ENCODE measurements at regions not wholly inside any gene's neighbourhood (a gene's known extent, or its start where the extent isn't known, plus 50 kb on each side); places are given as distances from the start of the nearest gene placed in this dataset.
A peak's percentile ranks its signal among the peaks of the same experiment; 100 is the strongest.
"Not testable (repeated sequence)": the region's sequence is repeated elsewhere in the genome, so short reads cannot be mapped to it uniquely, and the experiment has no call there.

- DNase-seq = no peak
These were observed 138.7 kb downstream of the DISP1 start for GRCh38 chr1:222953585-222953984.

GRCh38 chr1:222955964-222956363 is 141.1 kb downstream of the DISP1 start:
- no peak for DNase-seq

- DNase-seq = no peak
These were observed 141.8 kb downstream of the DISP1 start for GRCh38 chr1:222956601-222957000.

GRCh38 chr1:222967466-222968240 is 152.8 kb downstream of the DISP1 start:
- no peak for DNase-seq

- no peak for DNase-seq
These were observed 155.2 kb downstream of the DISP1 start for GRCh38 chr1:222970040-222970439.

- no peak for DNase-seq
These were observed 155.9 kb downstream of the DISP1 start for GRCh38 chr1:222970711-222971110.

- DNase-seq = no peak
These were observed 156.3 kb downstream of the DISP1 start for GRCh38 chr1:222971146-222971545.

- DNase-seq = no peak
These were observed 158.7 kb downstream of the DISP1 start for GRCh38 chr1:222973561-222973960.

GRCh38 chr1:222974496-222974895 is 159.7 kb downstream of the DISP1 start:
- peak; percentile 52 for DNase-seq

GRCh38 chr1:222975472-222976122 is 160.8 kb downstream of the DISP1 start:
- no peak for DNase-seq

GRCh38 chr1:222976453-222976852 is 161.6 kb downstream of the DISP1 start:
- DNase-seq = no peak

GRCh38 chr1:222977294-222977693 is 162.5 kb downstream of the DISP1 start:
- not testable (repeated sequence) for DNase-seq

GRCh38 chr1:222979561-222979960 is 163.5 kb downstream of the TLR5 start:
- DNase-seq = no peak

GRCh38 chr1:222987674-222988076 is 155.4 kb downstream of the TLR5 start:
- no peak for DNase-seq

GRCh38 chr1:222989443-222989842 is 153.6 kb downstream of the TLR5 start:
- DNase-seq = no peak

GRCh38 chr1:222991177-222991576 is 151.9 kb downstream of the TLR5 start:
- DNase-seq = no peak

GRCh38 chr1:222991908-222992307 is 151.1 kb downstream of the TLR5 start:
- DNase-seq = no peak

- no peak for DNase-seq
These were observed 148.4 kb downstream of the TLR5 start for GRCh38 chr1:222994511-222995235.

- no peak for DNase-seq
These were observed 147.8 kb downstream of the TLR5 start for GRCh38 chr1:222995236-222995580.

- DNase-seq = no peak
These were observed 147.3 kb downstream of the TLR5 start for GRCh38 chr1:222995620-222996309.

- DNase-seq = no peak
These were observed 146.6 kb downstream of the TLR5 start for GRCh38 chr1:222996310-222996975.

- DNase-seq = no peak
These were observed 142.4 kb downstream of the TLR5 start for GRCh38 chr1:223000632-223001031.

Data from amniotic stem cell (primary cell).